GM12892 (cell line): ENCODE measurements at regions not wholly inside any gene's neighbourhood (a gene's known extent, or its start where the extent isn't known, plus 50 kb on each side); places are given as distances from the start of the nearest gene placed in this dataset.

Source experiments
- POLR2A ChIP-seq: IDR thresholded peaks from 2 replicates; pipeline ENCODE4 v1.6.1; 2011; ENCODE audit warnings: low read depth, low read length, control low read depth
- POLR2AphosphoS5 ChIP-seq: IDR thresholded peaks from 2 replicates; pipeline ENCODE4 v1.6.1; 2011; ENCODE audit warnings: low read depth, low read length, control low read depth
- TAF1 ChIP-seq: IDR thresholded peaks from 2 replicates; pipeline ENCODE4 v1.6.1; 2011; ENCODE audit warnings: low read depth, mild to moderate bottlenecking, control low read depth, low read length, borderline replicate concordance

DNA sequence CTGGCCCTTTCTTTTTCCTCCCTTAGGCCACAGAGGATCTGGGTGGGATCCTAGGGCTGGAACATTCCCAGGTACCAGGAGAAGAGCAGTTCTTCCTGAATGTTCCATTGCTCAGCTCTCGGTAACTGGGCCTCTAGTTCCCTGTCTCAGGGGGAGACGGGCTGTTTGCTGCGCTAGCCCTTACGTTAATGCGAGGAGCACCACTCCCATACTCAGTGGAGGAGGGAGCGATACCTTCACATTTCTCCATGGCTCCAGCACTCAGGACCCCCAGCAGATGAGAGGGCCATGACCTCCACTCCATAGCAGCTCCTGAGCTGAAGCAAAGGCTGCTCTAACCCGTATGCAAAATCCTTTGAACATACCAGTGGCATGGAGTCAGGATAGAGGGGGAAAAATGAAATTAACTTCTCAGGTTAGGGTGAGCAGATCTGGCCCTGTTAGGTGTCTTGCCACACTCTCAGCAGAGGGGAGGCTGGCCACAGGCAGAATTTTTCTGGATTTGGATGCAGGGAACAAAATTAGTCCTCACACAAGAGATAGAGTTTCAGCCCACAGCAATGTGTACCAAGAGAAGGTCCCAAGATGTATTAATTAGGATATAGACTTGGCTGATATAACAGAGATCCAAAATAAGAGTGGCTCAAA is 206.7 kb downstream of the ZFP36L2 start:
- TF ChIP-seq POLR2A: no peak
- no peak for TF ChIP-seq POLR2AphosphoS5
- no peak for TF ChIP-seq TAF1
